CD8-positive, alpha-beta memory T cell (primary cell): ENCODE measurements at regions not wholly inside any gene's neighbourhood (a gene's known extent, or its start where the extent isn't known, plus 50 kb on each side); places are given as distances from the start of the nearest gene placed in this dataset.

Experiments used
- CTCF ChIA-PET: fragments of 350-600 bp; sonication (Branson Sonifier 250); formaldehyde crosslinking; loops from one replicate; lab custom pipeline; 2021; ENCODE audit warnings: antibody characterized with exemption; lab: Charles Lee
- POLR2A ChIA-PET: fragments of 350-600 bp; sonication (Branson Sonifier 250); formaldehyde crosslinking; loops from one replicate; lab custom pipeline; 2021; ENCODE audit warnings: antibody characterized with exemption; lab: Charles Lee
- DNase-seq, 5 donors: peaks; one replicate each; pipeline versions ENCODE4 v3.0.0 to v3.0.0-alpha.2; 2020 to 2022; ENCODE audit warnings: mixed read lengths in 1 of 5
- H3K27ac ChIP-seq: one replicate; pipeline ENCODE4 v1.7.0; 2013; ENCODE audit warnings: low read depth, mild to moderate bottlenecking, low read length, moderate library complexity
- H3K27me3 ChIP-seq: 2 replicates; pipeline ENCODE4 v1.7.0; 2013; ENCODE audit warnings: low read length, mild to moderate bottlenecking; ENCODE audit not compliant: insufficient read depth, poor library complexity, severe bottlenecking
- H3K36me3 ChIP-seq: 2 replicates; pipeline ENCODE4 v1.7.0; 2013; ENCODE audit warnings: mild to moderate bottlenecking, low read length, moderate library complexity; ENCODE audit not compliant: insufficient read depth
- H3K4me1 ChIP-seq: 2 replicates; pipeline ENCODE4 v1.7.0; 2013; ENCODE audit warnings: mild to moderate bottlenecking, low read length, moderate library complexity; ENCODE audit not compliant: insufficient read depth
- H3K4me3 ChIP-seq: 2 replicates; pipeline ENCODE4 v1.7.0; 2013; ENCODE audit warnings: mild to moderate bottlenecking, low read length
- H3K9me3 ChIP-seq: 2 replicates; pipeline ENCODE4 v1.7.0; 2013; ENCODE audit warnings: mild to moderate bottlenecking, low read length
- H3K27ac Mint-ChIP-seq, 8 donors: one replicate each; pipeline ENCODE4 v1.8.0; 2020 to 2021; ENCODE audit warnings: mixed read lengths in 8 of 8, mild to moderate bottlenecking in 6 of 8, inconsistent platforms in 3 of 8, moderate library complexity in 3 of 8
- H3K27me3 Mint-ChIP-seq, 2 donors: one replicate each; pipeline ENCODE4 v1.8.0; 2020 to 2021; ENCODE audit warnings: mixed read lengths in 2 of 2, mild to moderate bottlenecking in 1 of 2, moderate library complexity in 1 of 2
- H3K36me3 Mint-ChIP-seq, 3 donors: one replicate each; pipeline ENCODE4 v1.8.0; 2020 to 2021; ENCODE audit warnings: mixed read lengths in 3 of 3, inconsistent platforms in 1 of 3, mild to moderate bottlenecking in 1 of 3
- H3K4me1 Mint-ChIP-seq, 3 donors: one replicate each; pipeline ENCODE4 v1.8.0; 2020 to 2021; ENCODE audit warnings: mixed read lengths in 3 of 3, inconsistent platforms in 1 of 3, mild to moderate bottlenecking in 1 of 3
- H3K4me3 Mint-ChIP-seq, 7 donors: one replicate each; pipeline ENCODE4 v1.8.0; 2020 to 2021; ENCODE audit warnings: mixed read lengths in 7 of 7, mild to moderate bottlenecking in 6 of 7, moderate library complexity in 4 of 7, inconsistent platforms in 2 of 7
- H3K9me3 Mint-ChIP-seq, 5 donors: one replicate each; pipeline ENCODE4 v1.8.0; 2020 to 2022; ENCODE audit warnings: mixed read lengths in 5 of 5, mild to moderate bottlenecking in 3 of 5, moderate library complexity in 2 of 5, inconsistent platforms in 1 of 5

DNA sequence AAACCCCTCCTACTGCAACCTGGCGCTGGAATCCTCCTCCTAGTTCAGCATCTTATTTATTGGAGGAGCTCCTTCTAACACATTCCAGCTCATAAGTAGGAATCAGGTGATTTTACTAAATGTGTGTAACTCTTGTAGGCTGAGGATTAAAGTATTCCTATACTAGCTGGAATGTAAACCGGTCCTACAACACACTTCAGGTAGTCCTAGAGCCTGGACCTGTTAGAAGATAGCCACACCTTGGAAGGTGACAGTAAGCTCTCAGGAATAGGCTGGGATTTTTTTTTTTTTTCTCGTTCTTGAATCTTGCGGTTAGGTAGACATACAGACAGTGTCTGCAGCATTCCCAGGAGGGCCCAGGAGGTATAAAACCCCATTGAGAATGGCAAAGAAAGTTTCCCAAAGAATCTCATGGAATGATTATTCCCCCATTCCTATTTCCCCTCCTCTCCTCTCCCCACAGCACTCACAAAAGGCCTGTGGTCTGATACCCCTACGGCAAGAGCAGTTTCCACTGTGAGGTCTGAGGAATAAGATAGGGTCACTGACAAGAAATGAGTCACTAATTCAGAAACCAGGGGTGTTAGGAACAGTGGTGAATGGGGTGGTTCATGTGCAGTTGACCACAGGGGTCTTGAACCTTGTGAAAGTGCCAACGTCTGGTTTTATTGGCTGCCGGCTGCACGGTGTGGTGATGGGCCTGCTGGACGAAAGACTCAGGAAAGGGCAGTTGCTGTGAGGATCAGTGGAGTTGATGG lies 267.1 kb downstream of the UTP18 start:
- Histone ChIP-seq H3K36me3 (no peaks in the 10 kb centered on the region), H3K4me3 (no peak overlapping the region), H3K4me1 (no peaks in the 10 kb centered on the region), H3K9me3 (no peaks in the 10 kb centered on the region), H3K27me3 (no peaks in the 10 kb centered on the region), H3K27ac (no peak overlapping the region)
- no peaks in the 10 kb centered on the region for H3K4me1 Mint-ChIP-seq
- no peaks in the 10 kb centered on the region for H3K36me3 Mint-ChIP-seq
- POLR2A ChIA-PET: no interaction called here
- peaks cover 0 to 5% (median 2%) of the 10 kb centered on the region in 5 donors for H3K9me3 Mint-ChIP-seq
- peaks cover 16 to 35% of the 10 kb centered on the region in 2 donors for H3K27me3 Mint-ChIP-seq
- no peak overlapping the region for H3K27ac Mint-ChIP-seq
- no peak for DNase-seq
- H3K4me3 Mint-ChIP-seq: no peak overlapping the region
- CTCF ChIA-PET: no interaction called here

DNA sequence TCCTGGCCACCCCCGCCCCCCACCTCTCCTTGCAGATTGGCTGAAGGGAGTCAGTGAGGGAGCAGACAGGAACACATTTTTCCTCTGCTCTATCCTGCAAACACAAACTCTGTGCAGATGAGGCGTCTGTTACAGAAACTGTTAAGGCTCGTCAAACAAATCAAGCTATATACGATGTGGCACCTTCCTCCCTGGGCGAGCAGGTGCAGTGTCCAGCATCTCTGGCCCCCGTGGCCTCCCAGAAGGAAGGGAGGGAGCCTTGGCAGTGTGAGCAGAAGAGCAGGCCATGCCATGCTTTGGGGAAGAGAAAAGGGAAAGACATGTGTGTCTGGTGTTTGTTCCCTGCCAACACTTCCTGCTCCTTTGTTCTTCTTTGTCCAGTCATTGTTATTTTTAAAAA lies 267.8 kb downstream of the UTP18 start:
- no peaks in the 10 kb centered on the region for H3K4me1 Mint-ChIP-seq
- CTCF ChIA-PET: no interaction called here
- H3K4me3 ChIP-seq: no peak overlapping the region

DNA sequence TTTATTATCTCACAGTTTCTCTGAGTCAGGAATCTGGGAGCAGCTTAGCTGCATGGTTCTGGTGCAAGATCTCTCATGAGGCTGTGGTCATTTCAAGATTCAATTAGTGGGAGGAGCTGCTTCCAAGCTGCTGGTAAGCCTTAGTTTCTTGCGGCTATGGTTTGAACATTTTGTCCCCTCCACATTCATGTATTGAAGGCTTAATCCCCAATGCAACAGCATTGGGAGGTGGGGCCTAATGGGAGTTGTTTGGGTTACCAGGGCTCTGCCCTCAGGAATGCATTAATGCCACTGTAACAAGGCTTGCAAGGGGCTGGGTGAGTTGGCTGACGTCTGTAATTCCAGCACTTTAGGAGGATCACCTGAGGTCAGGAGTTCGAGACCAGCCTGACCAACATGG lies 272.9 kb downstream of the UTP18 start:
- H3K27me3 ChIP-seq: no peaks in the 10 kb centered on the region
- ChIA-PET POLR2A (no interaction called here), CTCF (no interaction called here)
- no peak overlapping the region for H3K4me3 Mint-ChIP-seq
- H3K36me3 Mint-ChIP-seq: no peaks in the 10 kb centered on the region
- no peak for DNase-seq
- H3K27me3 Mint-ChIP-seq: peaks cover 4 to 15% of the 10 kb centered on the region in 2 donors
- no peaks in the 10 kb centered on the region for H3K9me3 Mint-ChIP-seq
- H3K4me1 ChIP-seq: no peaks in the 10 kb centered on the region
- H3K27ac Mint-ChIP-seq: no peak overlapping the region
- no peak overlapping the region for H3K27ac ChIP-seq
- H3K4me3 ChIP-seq: no peak overlapping the region
- H3K9me3 ChIP-seq: no peaks in the 10 kb centered on the region
- H3K36me3 ChIP-seq: no peaks in the 10 kb centered on the region
- H3K4me1 Mint-ChIP-seq: no peaks in the 10 kb centered on the region

More for the DNA sequence above, 267.8 kb downstream of the UTP18 start:
- Mint-ChIP-seq H3K27ac (no peak overlapping the region), H3K4me3 (no peak overlapping the region), H3K36me3 (no peaks in the 10 kb centered on the region), H3K9me3 (peaks cover 0 to 5% (median 2%) of the 10 kb centered on the region in 5 donors), H3K27me3 (peaks cover 15 to 35% of the 10 kb centered on the region in 2 donors)
- POLR2A ChIA-PET: no interaction called here
- no peaks in the 10 kb centered on the region for H3K36me3 ChIP-seq
- H3K27ac ChIP-seq: no peak overlapping the region
- H3K27me3 ChIP-seq: no peaks in the 10 kb centered on the region
- DNase-seq: no peak
- H3K9me3 ChIP-seq: no peaks in the 10 kb centered on the region
- no peaks in the 10 kb centered on the region for H3K4me1 ChIP-seq

DNA sequence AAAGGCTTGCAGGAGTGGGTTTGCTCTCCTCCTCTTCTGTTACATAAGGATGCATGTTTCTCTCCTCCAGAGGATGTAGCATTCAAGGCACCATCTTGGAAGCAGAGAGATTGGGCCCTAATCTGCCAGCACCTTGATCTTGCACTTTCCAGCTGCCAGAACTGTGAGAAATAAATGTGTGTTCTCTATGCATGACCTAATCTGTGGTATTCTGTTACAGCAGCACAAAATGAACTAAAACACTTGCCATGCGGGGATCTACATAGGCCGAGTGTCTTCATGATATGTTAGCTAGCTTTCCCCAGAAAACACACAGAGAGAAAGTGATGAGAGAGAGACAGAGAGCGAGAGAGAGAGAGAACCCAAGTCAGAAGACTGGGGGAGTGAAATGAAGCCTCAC lies 273.5 kb downstream of the UTP18 start:
- Histone ChIP-seq H3K27ac (no peak overlapping the region), H3K27me3 (no peaks in the 10 kb centered on the region), H3K4me3 (no peak overlapping the region), H3K36me3 (no peaks in the 10 kb centered on the region), H3K9me3 (no peaks in the 10 kb centered on the region), H3K4me1 (no peaks in the 10 kb centered on the region)
- H3K4me3 Mint-ChIP-seq: no peak overlapping the region
- no peak overlapping the region for H3K27ac Mint-ChIP-seq
- no peaks in the 10 kb centered on the region for H3K4me1 Mint-ChIP-seq
- H3K27me3 Mint-ChIP-seq: peaks cover 4 to 16% of the 10 kb centered on the region in 2 donors
- no peaks in the 10 kb centered on the region for H3K9me3 Mint-ChIP-seq
- no peak for DNase-seq
- H3K36me3 Mint-ChIP-seq: no peaks in the 10 kb centered on the region
- ChIA-PET CTCF (no interaction called here), POLR2A (no interaction called here)

DNA sequence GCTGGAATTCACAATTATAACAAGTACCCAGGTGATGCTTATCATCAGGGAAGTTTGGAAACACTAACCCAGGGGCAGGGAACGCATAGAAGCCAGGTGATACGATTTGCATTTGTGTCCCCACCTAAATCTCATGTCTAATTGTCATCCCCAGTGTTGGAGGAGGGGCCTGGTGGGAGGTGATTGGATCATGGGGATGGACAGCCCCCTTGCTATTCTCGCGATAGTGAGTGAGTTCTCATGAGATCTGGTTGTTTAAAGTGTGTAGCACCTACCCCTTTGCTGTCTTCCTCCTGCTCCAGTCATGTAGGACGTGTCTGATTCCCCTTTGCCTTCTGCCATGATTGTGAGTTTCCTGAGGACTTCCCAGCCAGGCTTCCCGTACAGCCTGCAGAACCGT lies 276.3 kb downstream of the UTP18 start:
- Mint-ChIP-seq H3K27me3 (peaks cover 4 to 16% of the 10 kb centered on the region in 2 donors), H3K9me3 (no peaks in the 10 kb centered on the region), H3K4me3 (no peak overlapping the region), H3K4me1 (no peaks in the 10 kb centered on the region), H3K36me3 (no peaks in the 10 kb centered on the region), H3K27ac (no peak overlapping the region)
- H3K36me3 ChIP-seq: no peaks in the 10 kb centered on the region
- H3K4me3 ChIP-seq: no peak overlapping the region
- POLR2A ChIA-PET: no interaction called here
- no peaks in the 10 kb centered on the region for H3K27me3 ChIP-seq
- no peak overlapping the region for H3K27ac ChIP-seq
- CTCF ChIA-PET: no interaction called here
- no peaks in the 10 kb centered on the region for H3K9me3 ChIP-seq
- H3K4me1 ChIP-seq: no peaks in the 10 kb centered on the region
- DNase-seq: no peak

DNA sequence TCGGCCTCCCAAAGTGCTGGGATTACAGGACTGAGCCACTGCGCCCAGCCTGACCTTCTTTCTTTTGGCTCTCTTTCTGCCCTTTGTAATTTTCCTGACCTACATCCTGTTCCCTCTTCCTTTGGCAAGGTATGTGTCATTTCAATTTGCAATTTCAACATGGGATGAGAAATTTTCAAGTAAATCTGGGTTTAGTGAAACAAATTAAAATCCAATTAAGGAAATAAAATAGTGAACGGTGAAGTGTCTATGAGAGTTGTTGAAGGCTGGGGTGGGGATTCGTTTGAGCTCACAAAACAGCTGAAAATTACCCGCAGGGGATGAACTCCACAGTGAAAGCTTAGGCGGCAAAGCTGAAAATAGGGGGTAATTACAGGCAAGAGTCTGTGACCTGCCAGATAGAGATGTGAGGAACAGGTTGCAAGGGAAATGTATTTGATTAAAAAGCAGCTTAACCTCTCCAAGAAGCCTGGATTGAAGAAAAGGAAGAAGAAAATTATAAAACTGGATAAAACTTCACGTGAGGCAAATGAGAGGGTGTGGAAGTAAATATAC lies 277.7 kb downstream of the UTP18 start:
- Histone ChIP-seq H3K9me3 (no peaks in the 10 kb centered on the region), H3K36me3 (no peaks in the 10 kb centered on the region), H3K4me3 (no peak overlapping the region), H3K4me1 (no peaks in the 10 kb centered on the region), H3K27me3 (no peaks in the 10 kb centered on the region), H3K27ac (no peak overlapping the region)
- Mint-ChIP-seq H3K4me1 (no peaks in the 10 kb centered on the region), H3K9me3 (no peaks in the 10 kb centered on the region), H3K36me3 (no peaks in the 10 kb centered on the region), H3K4me3 (no peak overlapping the region), H3K27me3 (peaks cover 4 to 16% of the 10 kb centered on the region in 2 donors), H3K27ac (no peak overlapping the region)
- POLR2A ChIA-PET: no interaction called here
- DNase-seq: no peak
- CTCF ChIA-PET: no interaction called here

DNA sequence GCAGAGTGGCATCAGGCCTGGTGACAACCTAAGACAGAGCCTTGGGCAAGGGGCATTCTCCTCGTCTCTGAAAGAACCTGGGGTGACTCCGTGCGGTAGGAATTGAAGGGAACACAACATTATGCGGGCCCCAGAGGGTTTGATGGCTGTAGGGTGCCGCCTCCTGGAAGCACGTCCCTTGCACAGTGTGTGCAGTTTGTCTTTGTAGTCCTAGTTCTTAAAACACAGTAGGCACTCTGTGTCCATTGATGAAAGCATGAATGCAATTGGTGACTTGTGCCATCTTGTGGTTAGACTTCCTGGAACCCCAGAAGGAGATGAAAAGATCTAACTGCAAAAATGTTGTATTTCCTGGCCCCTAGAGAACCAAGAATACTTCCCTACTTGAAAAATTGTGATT lies 279.8 kb downstream of the UTP18 start:
- Histone ChIP-seq H3K9me3 (no peaks in the 10 kb centered on the region), H3K36me3 (no peaks in the 10 kb centered on the region), H3K4me3 (no peak overlapping the region), H3K27me3 (no peaks in the 10 kb centered on the region), H3K27ac (no peak overlapping the region), H3K4me1 (no peaks in the 10 kb centered on the region)
- no peaks in the 10 kb centered on the region for H3K4me1 Mint-ChIP-seq
- no peaks in the 10 kb centered on the region for H3K36me3 Mint-ChIP-seq
- no peaks in the 10 kb centered on the region for H3K9me3 Mint-ChIP-seq
- DNase-seq: no peak
- CTCF ChIA-PET: no interaction called here
- POLR2A ChIA-PET: no interaction called here
- H3K27ac Mint-ChIP-seq: no peak overlapping the region
- H3K27me3 Mint-ChIP-seq: peaks cover 8 to 15% of the 10 kb centered on the region in 2 donors
- H3K4me3 Mint-ChIP-seq: no peak overlapping the region

DNA sequence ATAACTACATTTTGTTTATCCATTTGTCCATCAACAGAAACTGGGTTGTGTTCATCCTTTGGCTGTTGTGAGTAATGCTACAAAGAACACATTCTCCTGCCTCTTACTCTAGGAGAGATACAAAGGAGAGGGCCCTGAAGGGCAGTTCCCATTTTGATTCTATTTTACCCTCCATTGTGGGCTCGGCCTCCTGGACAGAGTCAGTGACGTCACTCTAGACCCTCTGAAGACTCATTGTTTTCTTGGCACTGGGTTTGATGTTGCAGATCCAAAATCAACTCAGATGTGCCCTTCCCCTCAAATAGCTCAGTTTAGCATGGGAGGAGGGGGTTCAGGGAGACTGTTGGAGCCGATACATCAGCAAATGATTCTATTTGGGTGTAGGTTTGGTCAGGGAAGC lies 280.9 kb downstream of the UTP18 start:
- Histone ChIP-seq H3K4me3 (no peak overlapping the region), H3K9me3 (no peaks in the 10 kb centered on the region), H3K36me3 (no peaks in the 10 kb centered on the region), H3K4me1 (no peaks in the 10 kb centered on the region), H3K27ac (no peak overlapping the region), H3K27me3 (no peaks in the 10 kb centered on the region)
- CTCF ChIA-PET: no interaction called here
- H3K27ac Mint-ChIP-seq: no peak overlapping the region
- H3K9me3 Mint-ChIP-seq: no peaks in the 10 kb centered on the region
- POLR2A ChIA-PET: no interaction called here
- H3K4me1 Mint-ChIP-seq: no peaks in the 10 kb centered on the region
- no peak overlapping the region for H3K4me3 Mint-ChIP-seq
- no peak for DNase-seq
- H3K27me3 Mint-ChIP-seq: peaks cover 8% of the 10 kb centered on the region in 2 donors
- H3K36me3 Mint-ChIP-seq: no peaks in the 10 kb centered on the region
